HG03442 (cell line): ENCODE measurements at regions not wholly inside any gene's neighbourhood (a gene's known extent, or its start where the extent isn't known, plus 50 kb on each side); places are given as distances from the start of the nearest gene placed in this dataset.

Source experiments
- ATAC-seq: cut with Tn5 transposase; IDR thresholded peaks from one replicate; pipeline ENCODE4 v1.9.1; 2021; ENCODE audit warnings: mild to moderate bottlenecking, moderate library complexity; ENCODE audit not compliant: unreplicated experiment

- no peak for ATAC-seq
Observed at GRCh38 chr4:125507141-125507540, 192.4 kb downstream of the FAT4 start.

DNA sequence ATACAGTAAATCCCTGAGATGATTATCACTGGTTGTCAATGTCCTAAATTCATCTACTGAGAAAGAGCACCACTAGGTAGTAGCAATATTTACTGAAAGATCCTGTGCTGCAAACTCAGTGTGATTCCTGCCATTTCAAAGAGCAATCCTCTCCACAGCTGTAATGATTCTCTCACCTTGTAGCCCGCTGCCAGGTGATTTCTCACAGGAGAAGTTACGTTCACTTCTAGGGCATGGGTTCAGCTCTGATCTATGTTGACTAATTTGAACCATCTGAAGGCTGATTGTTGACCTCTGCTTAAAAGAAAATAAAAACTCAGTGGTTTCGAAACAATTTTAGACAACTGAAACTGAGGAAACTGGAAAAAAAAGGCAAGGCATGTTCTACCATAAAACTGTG, 197.0 kb downstream of the FAT4 start:
- no peak for ATAC-seq

GRCh38 chr4:125515016-125515415, 200.3 kb downstream of the FAT4 start:
- no peak for ATAC-seq

DNA sequence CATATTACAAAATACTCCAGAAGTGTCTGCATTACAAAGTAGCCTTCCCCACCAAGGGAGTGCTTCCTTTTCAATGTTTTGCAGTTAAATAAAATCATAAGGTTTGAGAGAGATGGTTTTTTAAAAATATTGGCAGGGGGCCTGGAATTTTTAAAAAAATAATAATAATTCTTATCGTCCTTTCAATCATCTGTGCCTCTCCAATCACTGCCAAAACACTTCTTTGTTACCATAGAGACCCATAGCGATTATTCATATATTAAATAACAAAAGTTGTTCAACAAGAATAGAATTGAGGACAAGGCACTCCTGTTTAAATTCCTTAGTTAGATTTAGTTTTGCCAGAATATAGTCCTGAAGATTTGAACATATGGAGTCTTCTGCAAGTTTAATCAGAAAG, 203.1 kb downstream of the FAT4 start:
- no peak for ATAC-seq

DNA sequence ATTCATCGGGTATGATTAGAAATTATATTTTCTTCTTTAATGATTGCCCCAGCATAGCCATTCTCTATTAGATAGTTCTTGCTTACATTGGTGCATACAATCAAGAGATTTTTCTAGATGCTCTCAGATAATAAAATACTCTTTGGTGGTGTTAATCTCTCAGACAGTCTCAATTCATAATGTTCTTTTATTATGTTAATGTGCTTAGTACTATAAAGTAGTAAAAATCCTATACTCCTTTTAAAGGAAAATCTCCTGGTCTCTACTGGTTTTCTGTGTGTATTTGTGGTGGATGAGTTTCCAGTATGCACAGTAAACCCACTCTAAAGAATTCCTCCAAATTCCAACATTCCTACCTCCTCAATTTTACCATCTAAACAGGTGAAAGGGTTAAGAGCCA, 203.5 kb downstream of the FAT4 start:
- ATAC-seq, result no peak

- no peak for ATAC-seq
Observed at GRCh38 chr4:125519371-125520146, 204.8 kb downstream of the FAT4 start.

- no peak for ATAC-seq
Observed at GRCh38 chr4:125520258-125520990, 205.7 kb downstream of the FAT4 start.

GRCh38 chr4:125522588-125522987, 207.8 kb downstream of the FAT4 start:
- ATAC-seq, result no peak

DNA sequence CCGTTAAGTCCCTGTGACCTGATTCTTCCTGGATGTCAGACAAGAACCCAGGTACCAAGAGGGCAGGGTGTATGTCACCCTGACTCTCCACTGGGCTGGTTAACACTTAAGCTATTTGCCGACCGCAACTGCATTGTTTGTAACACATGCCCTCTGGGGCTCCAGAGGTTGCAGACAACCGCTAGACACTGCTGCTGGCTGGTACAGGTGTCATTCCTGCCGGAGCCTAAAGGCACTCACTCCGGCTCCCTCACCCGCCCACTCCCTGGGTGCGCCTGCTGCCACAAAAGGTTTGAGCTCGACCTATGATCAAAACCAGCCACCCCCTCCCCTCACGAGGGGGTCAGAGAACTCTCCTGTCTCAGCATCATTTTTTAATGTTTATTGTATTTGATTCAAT, 208.2 kb downstream of the FAT4 start:
- ATAC-seq, result no peak

GRCh38 chr4:125526420-125526819, 211.7 kb downstream of the FAT4 start:
- no peak for ATAC-seq

DNA sequence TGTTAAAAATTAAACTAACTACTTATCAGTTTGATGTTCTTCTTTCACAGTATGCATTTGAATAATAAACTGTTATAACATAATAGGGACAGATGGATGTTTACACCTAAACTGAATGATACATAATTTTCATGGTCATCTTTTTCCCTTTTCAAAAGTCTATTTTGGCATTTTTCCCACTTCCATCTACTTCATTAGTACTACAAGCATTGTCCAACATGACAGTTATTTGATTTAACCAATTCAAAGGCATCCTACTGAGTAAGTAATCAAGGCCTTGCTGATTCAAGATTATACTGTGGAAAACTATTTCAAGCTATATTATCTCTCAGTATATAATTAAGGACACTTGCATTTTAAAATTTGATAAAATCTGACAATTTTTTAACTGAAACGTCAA, 212.9 kb downstream of the FAT4 start:
- no peak for ATAC-seq

DNA sequence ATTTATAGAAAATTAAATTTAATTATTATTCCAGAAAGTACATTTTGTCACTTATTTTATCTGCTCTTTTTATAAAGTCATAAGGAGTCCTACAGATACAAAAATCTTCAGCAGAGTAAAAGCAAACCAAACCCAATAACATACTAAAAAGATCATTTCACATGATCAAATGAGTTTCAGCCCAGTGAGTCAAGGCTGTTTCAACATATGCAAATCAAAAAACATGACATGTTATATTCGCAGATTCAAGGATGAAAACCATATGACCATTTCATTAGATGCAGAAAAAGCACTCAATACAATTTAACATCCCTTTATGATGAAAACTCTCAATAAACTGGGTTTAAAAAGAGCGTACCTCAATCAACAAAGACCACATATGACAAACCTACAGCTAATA, 214.3 kb downstream of the FAT4 start:
- no peak for ATAC-seq

GRCh38 chr4:125538670-125539069, 223.9 kb downstream of the FAT4 start:
- ATAC-seq, result no peak

- no peak for ATAC-seq
Observed at GRCh38 chr4:125539691-125540090, 224.9 kb downstream of the FAT4 start.

DNA sequence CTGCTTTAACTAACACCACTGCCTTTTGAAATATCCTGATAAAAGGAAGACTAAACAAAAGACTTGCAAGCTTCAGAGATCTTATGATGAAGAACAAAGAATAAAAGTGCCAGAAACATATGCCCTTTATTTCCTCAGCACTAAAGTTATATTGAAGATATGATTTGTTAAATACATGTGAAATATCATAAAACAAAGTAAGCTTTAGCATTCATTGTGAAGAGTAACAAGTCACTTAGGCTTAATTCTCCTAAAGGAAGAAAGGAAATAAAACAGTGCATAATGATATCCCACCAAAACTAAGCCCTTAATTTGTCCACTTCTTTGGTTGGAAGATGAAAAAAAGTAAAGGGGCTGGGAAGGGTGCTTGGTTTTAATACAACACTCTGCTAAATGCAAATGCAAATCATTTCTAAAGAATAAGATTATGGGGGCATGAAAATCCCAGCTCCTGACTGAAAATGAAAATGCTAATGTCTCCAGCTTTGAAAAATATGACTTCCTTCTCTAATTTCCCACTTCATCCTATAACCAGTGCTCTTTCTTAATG, 227.2 kb downstream of the FAT4 start:
- no peak for ATAC-seq

- ATAC-seq, result no peak
Observed at GRCh38 chr4:125546272-125546671, 231.5 kb downstream of the FAT4 start.

GRCh38 chr4:125547836-125548235, 233.1 kb downstream of the FAT4 start:
- ATAC-seq, result no peak

DNA sequence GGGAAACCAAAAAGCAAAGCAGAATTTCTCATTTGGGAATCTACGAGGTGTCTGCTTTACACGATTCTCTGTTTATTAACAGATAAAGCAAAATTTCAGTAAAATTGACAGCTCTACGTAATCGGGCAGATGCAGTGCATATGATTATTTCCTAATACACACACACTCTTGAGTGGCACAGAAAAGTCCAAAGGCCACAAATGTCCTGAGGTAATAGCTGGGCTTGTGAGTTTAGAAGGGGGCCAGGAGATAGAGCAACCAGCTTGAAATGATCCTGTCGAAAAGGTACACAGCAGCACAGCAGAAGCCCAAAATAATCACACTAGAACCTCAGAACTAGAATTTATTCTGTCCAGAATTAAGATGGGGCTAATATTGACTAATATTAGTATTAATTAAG, 236.0 kb downstream of the FAT4 start:
- no peak for ATAC-seq

DNA sequence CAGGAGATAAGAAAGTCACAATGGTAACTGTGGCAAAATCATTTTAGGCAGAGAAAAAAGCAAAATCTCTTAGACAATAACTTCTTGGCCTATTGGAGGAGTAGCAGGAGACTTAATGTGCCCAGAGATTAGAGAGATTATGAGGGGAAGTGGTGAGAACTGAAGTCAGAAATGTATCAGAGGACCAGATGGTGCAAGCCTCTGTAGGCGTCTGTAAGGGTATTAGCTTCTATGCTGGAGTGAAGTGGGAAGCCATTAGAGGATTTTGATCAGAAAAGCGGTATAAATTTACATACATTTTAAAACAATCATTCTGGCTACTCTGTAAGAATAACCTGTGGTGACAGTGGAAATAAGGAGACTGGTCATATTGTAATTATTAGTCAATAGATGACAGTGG, 236.7 kb downstream of the FAT4 start:
- ATAC-seq, result no peak

DNA sequence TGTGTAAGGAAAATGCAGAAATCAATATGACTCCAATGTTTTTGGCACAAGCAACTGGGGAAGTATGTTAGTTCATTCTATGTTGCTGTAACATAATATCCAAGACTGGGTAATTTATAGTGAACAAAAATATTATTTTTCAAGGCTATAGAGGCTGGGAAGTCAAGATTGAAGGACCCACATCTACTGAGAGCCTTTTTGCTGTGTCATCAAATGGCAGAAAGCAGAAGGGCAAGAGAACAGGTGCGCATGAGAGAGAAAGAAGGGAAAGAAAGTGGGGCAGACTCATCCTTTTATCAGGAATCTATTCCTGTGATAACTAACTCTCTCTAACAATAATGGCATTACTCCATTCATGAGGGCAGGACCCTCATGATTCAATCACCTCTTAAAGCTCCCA, 237.2 kb downstream of the FAT4 start:
- ATAC-seq, result no peak

DNA sequence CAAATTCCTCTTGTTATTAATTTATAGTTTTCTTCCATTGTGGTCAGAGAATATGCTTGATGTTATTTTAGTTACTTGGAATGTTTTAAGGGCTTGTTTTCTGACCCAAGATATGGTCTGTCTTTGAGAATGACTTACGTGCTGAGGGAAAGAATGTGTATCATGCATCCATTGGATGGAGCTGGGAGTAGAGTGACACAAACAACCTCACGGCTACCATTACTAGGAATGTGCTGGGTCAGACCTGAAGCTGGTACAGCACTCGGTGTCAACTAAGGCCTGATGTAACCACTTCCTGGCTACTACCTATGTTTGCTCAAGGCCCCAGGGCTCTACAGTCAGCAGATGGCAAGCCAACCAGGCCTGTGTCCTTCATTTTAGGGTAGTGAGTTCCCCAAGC, 257.8 kb downstream of the FAT4 start:
- no peak for ATAC-seq

DNA sequence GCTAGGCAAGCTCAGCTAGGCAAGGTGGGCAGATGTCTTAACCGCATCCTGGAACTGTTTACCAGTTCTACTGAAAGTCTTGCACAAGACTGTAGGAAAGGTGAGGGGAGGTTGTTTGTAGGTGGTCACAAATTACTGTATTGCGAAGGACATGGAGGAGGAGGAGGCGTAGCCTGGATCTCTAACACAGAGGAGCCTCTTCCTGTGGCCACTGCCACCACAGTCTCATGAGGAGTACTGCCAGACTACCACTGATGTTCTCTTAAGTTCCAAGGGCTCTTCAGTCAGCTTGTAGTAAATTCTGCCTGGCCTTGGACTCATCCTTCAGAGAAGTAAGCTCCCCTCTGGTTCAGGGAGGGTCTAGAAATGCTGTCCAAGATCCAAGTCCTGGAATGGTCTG, 258.6 kb downstream of the FAT4 start:
- no peak for ATAC-seq
